Calu3 (cell line): ENCODE measurements at regions not wholly inside any gene's neighbourhood (a gene's known extent, or its start where the extent isn't known, plus 50 kb on each side); places are given as distances from the start of the nearest gene placed in this dataset.

Experiments used
- BruUV-seq: library from RNA; stranded (reverse); fragments of 400-500 nt; replicated peaks from 2 replicates; lab custom pipeline; 2021; lab: Mats Ljungman, UMichigan
- CTCF ChIA-PET: fragments of 300-600 bp; sonication (Branson Sonifier 250); formaldehyde crosslinking; loops from one replicate; lab custom pipeline; 2022; ENCODE audit warnings: antibody characterized with exemption; lab: Charles Lee
- DNase-seq: peaks from one replicate; pipeline ENCODE4 v3.0.0; 2022
- H3K27ac Mint-ChIP-seq: one replicate; pipeline ENCODE4 v1.8.0; 2022; ENCODE audit warnings: mixed read lengths; ENCODE audit not compliant: unreplicated experiment
- H3K27me3 Mint-ChIP-seq: one replicate; pipeline ENCODE4 v1.8.0; 2022; ENCODE audit warnings: mixed read lengths; ENCODE audit not compliant: unreplicated experiment
- H3K36me3 Mint-ChIP-seq: one replicate; pipeline ENCODE4 v1.8.0; 2022; ENCODE audit warnings: mild to moderate bottlenecking, moderate library complexity, mixed read lengths; ENCODE audit not compliant: insufficient read depth, unreplicated experiment
- H3K4me1 Mint-ChIP-seq: one replicate; pipeline ENCODE4 v1.8.0; 2022; ENCODE audit warnings: mild to moderate bottlenecking, low read depth, mixed read lengths; ENCODE audit not compliant: unreplicated experiment
- H3K4me3 Mint-ChIP-seq: one replicate; pipeline ENCODE4 v1.8.0; 2022; ENCODE audit warnings: mild to moderate bottlenecking, low read depth, moderate library complexity, mixed read lengths; ENCODE audit not compliant: unreplicated experiment
- H3K9me3 Mint-ChIP-seq: one replicate; pipeline ENCODE4 v1.8.0; 2022; ENCODE audit warnings: low read depth, mixed read lengths; ENCODE audit not compliant: unreplicated experiment
- CTCF ChIP-seq: fragments of 200-600 bp; IDR thresholded peaks from one replicate; pipeline ENCODE4 v1.8.0; 2022; ENCODE audit warnings: antibody characterized with exemption; ENCODE audit not compliant: unreplicated experiment
- intact Hi-C: fragments of 100-400 bp; cut with micrococcal nuclease; formaldehyde crosslinking; loops from one replicate; pipeline ENCODE4 v1.10.0; 2022; ENCODE audit not compliant: unreplicated experiment

GRCh38 chr14:82447586-82447985 lies 913.9 kb upstream of the SEL1L start:
- BruUV-seq: no TSS peak
- Mint-ChIP-seq H3K27ac (no peak overlapping the region), H3K36me3 (no peaks in the 10 kb centered on the region)

DNA sequence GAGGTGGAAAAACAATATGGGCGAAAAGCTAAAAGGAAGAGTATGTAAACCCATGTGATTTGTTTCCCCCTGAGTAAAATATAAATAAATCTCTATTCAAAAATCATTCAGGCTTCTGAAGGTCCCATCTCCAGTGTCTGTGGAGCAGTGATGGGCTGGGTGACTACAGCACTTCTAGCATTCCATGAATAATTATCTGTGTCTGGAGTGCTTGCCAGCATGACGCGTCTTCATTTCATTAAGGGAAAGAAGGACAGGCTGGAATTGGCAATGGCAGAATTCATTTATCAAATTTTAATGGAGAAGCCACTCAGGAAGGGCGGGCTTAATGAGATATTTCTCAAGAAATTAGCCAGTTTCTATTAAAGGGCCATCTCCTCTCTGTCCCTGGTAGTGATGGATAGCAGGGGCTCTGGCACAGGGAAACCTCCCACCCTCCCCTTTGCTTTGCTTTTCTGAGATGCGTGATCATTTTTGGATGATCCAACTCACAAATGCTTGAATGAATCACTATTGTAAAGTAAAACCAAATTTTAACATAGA lies 916.3 kb upstream of the SEL1L start:
- Mint-ChIP-seq H3K36me3 (no peaks in the 10 kb centered on the region), H3K4me1 (no peaks in the 10 kb centered on the region), H3K27ac (no peak overlapping the region), H3K9me3 (peaks cover 8% of the 10 kb centered on the region), H3K27me3 (no peaks in the 10 kb centered on the region), H3K4me3 (no peak overlapping the region)
- CTCF ChIA-PET: no interaction called here
- intact Hi-C loops: no loop called here
- TF ChIP-seq CTCF: no peak
- BruUV-seq: no TSS peak
- no peak for DNase-seq

More at GRCh38 chr14:82447586-82447985, 913.9 kb upstream of the SEL1L start:
- DNase-seq: no peak
- peaks cover 11% of the 10 kb centered on the region for H3K9me3 Mint-ChIP-seq
- CTCF ChIA-PET: no interaction called here
- H3K4me1 Mint-ChIP-seq: no peaks in the 10 kb centered on the region
- no peak for TF ChIP-seq CTCF
- no peak overlapping the region for H3K4me3 Mint-ChIP-seq
- H3K27me3 Mint-ChIP-seq: no peaks in the 10 kb centered on the region
- intact Hi-C loops: no loop called here

DNA sequence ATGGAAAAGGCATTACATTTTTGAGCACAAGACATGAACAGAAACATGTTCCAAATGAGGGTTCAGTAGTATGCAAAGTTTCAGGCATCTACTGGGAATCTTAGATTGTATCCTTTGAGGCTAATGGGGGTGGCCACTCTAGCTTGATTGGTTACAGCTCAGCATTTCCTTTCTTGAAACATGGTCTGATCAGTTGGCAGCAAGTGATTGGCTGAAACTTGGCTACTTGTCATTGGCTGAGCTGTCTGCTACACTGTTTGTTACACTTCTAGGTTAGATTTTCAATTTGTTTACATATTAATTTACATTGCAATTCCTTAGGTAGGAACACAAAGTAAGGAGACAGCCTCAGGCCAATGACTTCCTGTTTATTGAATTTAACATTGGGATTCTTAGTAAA lies 918.0 kb upstream of the SEL1L start:
- no peak for TF ChIP-seq CTCF
- no peak overlapping the region for H3K27ac Mint-ChIP-seq
- intact Hi-C loops: no loop called here
- no peak for DNase-seq
- no TSS peak for BruUV-seq
- H3K4me1 Mint-ChIP-seq: no peaks in the 10 kb centered on the region
- H3K4me3 Mint-ChIP-seq: no peak overlapping the region
- no peaks in the 10 kb centered on the region for H3K36me3 Mint-ChIP-seq
- CTCF ChIA-PET: no interaction called here
- no peaks in the 10 kb centered on the region for H3K27me3 Mint-ChIP-seq
- H3K9me3 Mint-ChIP-seq: peaks cover 6% of the 10 kb centered on the region

- TF ChIP-seq CTCF: no peak
- H3K9me3 Mint-ChIP-seq: peaks cover 5% of the 10 kb centered on the region
- no peaks in the 10 kb centered on the region for H3K27me3 Mint-ChIP-seq
- H3K4me1 Mint-ChIP-seq: no peaks in the 10 kb centered on the region
- no peak overlapping the region for H3K4me3 Mint-ChIP-seq
- no peaks in the 10 kb centered on the region for H3K36me3 Mint-ChIP-seq
- DNase-seq: no peak
- no peak overlapping the region for H3K27ac Mint-ChIP-seq
- CTCF ChIA-PET: no interaction called here
- no TSS peak for BruUV-seq
- intact Hi-C loops: no loop called here
Observed at GRCh38 chr14:82482345-82482744, 948.7 kb upstream of the SEL1L start.
